ENCODE measurements at regions not wholly inside any gene's neighbourhood (a gene's known extent, or its start where the extent isn't known, plus 50 kb on each side); places are given as distances from the start of the nearest gene placed in this dataset.
"Not testable (repeated sequence)": the region's sequence is repeated elsewhere in the genome, so short reads cannot be mapped to it uniquely, and the experiment has no call there.

GRCh38 chr13:50468849-50469669 lies 374.4 kb downstream of the DLEU7 start:
- no peak for TF ChIP-seq CTCF (conservative IDR thresholded peaks at IDR 0.05; ENCODE audit: low read depth, low read length)
- no peak for DNase-seq (ENCODE audit: low read depth)
- no peak overlapping the region for H3K4me3 ChIP-seq (ENCODE audit: low read length)

- H3K4me3 ChIP-seq (ENCODE audit: low read length); DNase-seq (ENCODE audit: low read depth): not testable (repeated sequence)
Observed at GRCh38 chr13:50473050-50473449, 370.4 kb downstream of the DLEU7 start.

GRCh38 chr13:50474088-50474662 lies 369.3 kb downstream of the DLEU7 start:
- no peak for TF ChIP-seq CTCF (conservative IDR thresholded peaks at IDR 0.05; ENCODE audit: low read depth, low read length)
- DNase-seq (ENCODE audit: low read depth), result no peak
- H3K4me3 ChIP-seq (ENCODE audit: low read length), result no peak overlapping the region

- TF ChIP-seq CTCF (conservative IDR thresholded peaks at IDR 0.05; ENCODE audit: low read depth, low read length), result no peak
Observed at GRCh38 chr13:50476577-50477285, 366.8 kb downstream of the DLEU7 start.

GRCh38 chr13:50481936-50482335 lies 361.6 kb downstream of the DLEU7 start:
- TF ChIP-seq CTCF (conservative IDR thresholded peaks at IDR 0.05; ENCODE audit: low read depth, low read length), result no peak
- DNase-seq (ENCODE audit: low read depth), result no peak
- no peak overlapping the region for H3K4me3 ChIP-seq (ENCODE audit: low read length)

More at GRCh38 chr13:50476577-50477285, 366.8 kb downstream of the DLEU7 start:
- no peak for DNase-seq (ENCODE audit: low read depth)
- no peak overlapping the region for H3K4me3 ChIP-seq (ENCODE audit: low read length)

- no peak for DNase-seq (ENCODE audit: low read depth)
- no peak for TF ChIP-seq CTCF (conservative IDR thresholded peaks at IDR 0.05; ENCODE audit: low read depth, low read length)
Observed at GRCh38 chr13:50483416-50483815, 360.1 kb downstream of the DLEU7 start.

GRCh38 chr13:50484472-50485113 lies 358.9 kb downstream of the DLEU7 start:
- peak overlapping the region; percentile 2 for H3K4me3 ChIP-seq (ENCODE audit: low read length)

More at GRCh38 chr13:50483416-50483815, 360.1 kb downstream of the DLEU7 start:
- H3K4me3 ChIP-seq (ENCODE audit: low read length), result no peak overlapping the region

More at GRCh38 chr13:50484472-50485113, 358.9 kb downstream of the DLEU7 start:
- DNase-seq (ENCODE audit: low read depth), result peak; percentile 36
- no peak for TF ChIP-seq CTCF (conservative IDR thresholded peaks at IDR 0.05; ENCODE audit: low read depth, low read length)
